HCT116 (cell line): ENCODE measurements at regions not wholly inside any gene's neighbourhood (a gene's known extent, or its start where the extent isn't known, plus 50 kb on each side); places are given as distances from the start of the nearest gene placed in this dataset.

Experiments used
- ATAC-seq: fragments of 200-7000 bp; cut with Tn5 transposase; 2 replicates; pipeline ENCODE4 v1.9.1; 2020; ENCODE audit warnings: mild to moderate bottlenecking, moderate library complexity
- BruUV-seq: library from RNA; stranded (reverse); fragments of 400-500 nt; replicated peaks from 2 replicates; lab custom pipeline; 2021; lab: Mats Ljungman, UMichigan
- CTCF ChIA-PET: fragments of 300-600 bp; sonication (Branson Sonifier 250); formaldehyde crosslinking; loops from one replicate; lab custom pipeline; 2021; ENCODE audit warnings: antibody characterized with exemption; lab: Charles Lee
- POLR2A ChIA-PET: fragments of 300-600, 350-600 bp; sonication (Branson Sonifier 250); formaldehyde crosslinking; loops from one replicate; lab custom pipeline; 2021; ENCODE audit warnings: antibody characterized with exemption; lab: Charles Lee
- RAD21 ChIA-PET, 2 experiments: fragments of 300-600 bp; sonication (Branson Sonifier 250); formaldehyde crosslinking; loops; one replicate each; lab custom pipeline; 2023; ENCODE audit warnings: low total read pairs in 2 of 2; ENCODE audit not compliant: uncharacterized antibody in 2 of 2, unreplicated experiment in 2 of 2, low non-redundant PET in 1 of 2; lab: Charles Lee
- DNase-seq: peaks from one replicate; pipeline ENCODE4 v3.0.0-alpha.2; 2010; ENCODE audit warnings: low read depth, low spot score
- H2AFZ ChIP-seq: fragments of 200-600 bp; shearing (Covaris generic), sonication (generic); 2 replicates; pipeline ENCODE4 v1.6.1; 2017; ENCODE audit warnings: low read depth, mixed run types, mixed read lengths, antibody characterized with exemption, low read length; ENCODE audit not compliant: poor library complexity, severe bottlenecking
- H3K27ac ChIP-seq: 2 replicates; pipeline ENCODE4 v1.5.1; 2012; ENCODE audit warnings: low read depth, low read length
- H3K27me3 ChIP-seq: fragments of 200-600 bp; sonication (generic); 2 replicates; pipeline ENCODE4 v1.6.1; 2016; ENCODE audit warnings: mixed run types, low read length, mixed read lengths; ENCODE audit not compliant: insufficient read depth
- H3K36me3 ChIP-seq, 2 experiments: fragments of 200-500 bp in 1 of 2; fragments of 200-600 bp in 1 of 2; sonication (Bioruptor generic) in 1 of 2; sonication (generic) in 1 of 2; 2 replicates each; pipeline versions ENCODE4 v1.5.1 to v1.6.1; 2014 to 2016; ENCODE audit warnings: low read length in 2 of 2, inconsistent platforms in 1 of 2, mixed read lengths in 1 of 2, mixed run types in 1 of 2; ENCODE audit not compliant: insufficient read depth in 2 of 2, control insufficient read depth in 1 of 2
- H3K4me1 ChIP-seq, 2 experiments: fragments of 200-600 bp in 1 of 2; sonication (generic) in 1 of 2; 2 replicates each; pipeline versions ENCODE4 v1.5.1 to v1.6.1; 2012 to 2017; ENCODE audit warnings: low read length in 2 of 2, inconsistent platforms in 1 of 2, mild to moderate bottlenecking in 1 of 2, mixed read lengths in 1 of 2, mixed run types in 1 of 2, moderate library complexity in 1 of 2; ENCODE audit not compliant: insufficient read depth in 2 of 2, control insufficient read depth in 1 of 2
- H3K4me2 ChIP-seq: fragments of 200-600 bp; sonication (generic); 2 replicates; pipeline ENCODE4 v1.6.1; 2017; ENCODE audit warnings: mixed run types, low read length, mixed read lengths
- H3K4me3 ChIP-seq, 2 experiments: fragments of 200-600 bp in 1 of 2; sonication (generic) in 1 of 2; replicated peaks in 1 of 2; 2 replicates each; pipeline ENCODE4 v1.5.1; 2011 to 2016; ENCODE audit warnings: low read length in 2 of 2, control low read depth in 1 of 2, low read depth in 1 of 2, mild to moderate bottlenecking in 1 of 2, mixed read lengths in 1 of 2, mixed run types in 1 of 2
- H3K79me2 ChIP-seq: fragments of 200-600 bp; sonication (generic); 2 replicates; pipeline ENCODE4 v1.6.1; 2017; ENCODE audit warnings: mild to moderate bottlenecking, mixed run types, low read length, moderate library complexity, mixed read lengths; ENCODE audit not compliant: insufficient read depth
- H3K9ac ChIP-seq: fragments of 200-600 bp; sonication (generic); 2 replicates; pipeline ENCODE4 v1.6.1; 2016; ENCODE audit warnings: low read length, mixed read lengths
- H3K9me2 ChIP-seq: fragments of 200-600 bp; sonication (generic), shearing (Covaris generic); 2 replicates; pipeline ENCODE4 v1.6.1; 2017; ENCODE audit warnings: mixed run types, mild to moderate bottlenecking, moderate library complexity; ENCODE audit not compliant: insufficient read depth
- H3K9me3 ChIP-seq, 2 experiments: fragments of 200-500 bp in 1 of 2; fragments of 200-600 bp in 1 of 2; sonication (Bioruptor generic) in 1 of 2; sonication (generic) in 1 of 2; 2 replicates each; pipeline ENCODE4 v1.6.1; 2014 to 2017; ENCODE audit warnings: low read length in 2 of 2, mixed read lengths in 2 of 2, inconsistent platforms in 1 of 2, low read depth in 1 of 2, mild to moderate bottlenecking in 1 of 2, mixed run types in 1 of 2, moderate library complexity in 1 of 2; ENCODE audit not compliant: control insufficient read depth in 1 of 2, insufficient read depth in 1 of 2
- H4K20me1 ChIP-seq: fragments of 200-600 bp; sonication (generic), shearing (Covaris generic); 2 replicates; pipeline ENCODE4 v1.6.1; 2017; ENCODE audit warnings: mixed run types, mild to moderate bottlenecking, moderate library complexity; ENCODE audit not compliant: insufficient read depth
- ATF3 ChIP-seq: IDR thresholded peaks from 2 replicates; pipeline ENCODE4 v1.6.1; 2012
- CBX3 ChIP-seq: IDR thresholded peaks from 2 replicates; pipeline ENCODE4 v1.6.1; 2012; ENCODE audit warnings: low read depth
- CEBPB ChIP-seq: IDR thresholded peaks from 2 replicates; pipeline ENCODE4 v1.6.1; 2012; ENCODE audit warnings: low read depth
- CTCF ChIP-seq, 3 experiments: fragments of 200-600 bp in 1 of 3; sonication (generic) in 1 of 3; IDR thresholded peaks in 2 of 3; conservative IDR thresholded peaks in 1 of 3; 2 replicates each; pipeline ENCODE4 v1.5.1; 2012 to 2017; ENCODE audit warnings: low read depth in 2 of 3, low read length in 2 of 3, antibody characterized with exemption in 1 of 3, borderline replicate concordance in 1 of 3, control low read depth in 1 of 3, mild to moderate bottlenecking in 1 of 3, mixed read lengths in 1 of 3, mixed run types in 1 of 3, moderate library complexity in 1 of 3; ENCODE audit not compliant: insufficient read depth in 1 of 3
- ELF1 ChIP-seq: IDR thresholded peaks from 2 replicates; pipeline ENCODE4 v1.6.1; 2012; ENCODE audit warnings: low read depth, borderline replicate concordance
- EZH2 ChIP-seq: fragments of 200-600 bp; sonication (generic); IDR thresholded peaks from 2 replicates; pipeline ENCODE4 v1.6.1; 2017; ENCODE audit warnings: antibody characterized with exemption, mixed run types
- POLR2AphosphoS5 ChIP-seq: IDR thresholded peaks from 2 replicates; pipeline ENCODE4 v1.6.1; 2011; ENCODE audit warnings: mild to moderate bottlenecking, low read depth, low read length, moderate library complexity
- REST ChIP-seq: IDR thresholded peaks from 2 replicates; pipeline ENCODE4 v1.6.1; 2012; ENCODE audit warnings: low read depth
- SRF ChIP-seq: IDR thresholded peaks from 2 replicates; pipeline ENCODE4 v1.6.1; 2012; ENCODE audit warnings: low read depth
- TCF7L2 ChIP-seq: IDR thresholded peaks from 2 replicates; pipeline ENCODE4 v1.7.0; 2011; ENCODE audit warnings: borderline replicate concordance, inconsistent platforms; ENCODE audit not compliant: insufficient read depth, insufficient read length; ENCODE audit errors: extremely low read depth
- ZNF274 ChIP-seq: fragments of 200-500 bp; sonication (Bioruptor generic); IDR thresholded peaks from 2 replicates; pipeline ENCODE4 v1.6.1; 2014; ENCODE audit warnings: mild to moderate bottlenecking, low read depth, low read length, inconsistent platforms
- intact Hi-C: fragments of 100-400 bp; cut with micrococcal nuclease; formaldehyde crosslinking; loops from 2 replicates; pipeline ENCODE4 v1.10.0; 2022

- no peaks in the 10 kb centered on the region for H3K9me3 ChIP-seq
- H3K4me1 ChIP-seq: peaks cover 2 to 9% of the 10 kb centered on the region in 2 experiments; a peak in 3 of 4 replicates
- CTCF ChIA-PET: no interaction called here
Observed at GRCh38 chr3:186453531-186453930, 90.6 kb downstream of the CRYGS start.

GRCh38 chr3:186452517-186452916 lies 90.5 kb upstream of the DGKG start:
- intact Hi-C loops: no loop called here
- no peak overlapping the region for H2AFZ ChIP-seq

More at GRCh38 chr3:186453531-186453930, 90.6 kb downstream of the CRYGS start:
- Histone ChIP-seq H2AFZ (no peak overlapping the region), H3K4me2 (no peak overlapping the region), H3K36me3 (no peaks in the 10 kb centered on the region), H3K9me2 (no peaks in the 10 kb centered on the region)
- POLR2A ChIA-PET: no interaction called here
- BruUV-seq: no TSS peak
- TF ChIP-seq TCF7L2 (no peak), EZH2 (no peak), ZNF274 (no peak)
- TF ChIP-seq, all 23 proteins: peak for 0
- no peak overlapping the region for H3K4me3 ChIP-seq
- no peak overlapping the region for H3K9ac ChIP-seq
- ATAC-seq (no peak), DNase-seq (no peak)
- RAD21 ChIA-PET: no interaction called here
- H4K20me1 ChIP-seq: no peaks in the 10 kb centered on the region
- H3K27me3 ChIP-seq: peaks cover 19% of the 10 kb centered on the region; the same call in 1 of the 2 replicates
- H3K27ac ChIP-seq: no peak overlapping the region
- intact Hi-C loops: no loop called here
- H3K79me2 ChIP-seq: no peaks in the 10 kb centered on the region

More at GRCh38 chr3:186452517-186452916, 90.5 kb upstream of the DGKG start:
- ChIA-PET POLR2A (no interaction called here), RAD21 (no interaction called here)
- Histone ChIP-seq H3K4me2 (peak overlapping the region; percentile 21; the same call in 1 of the 2 replicates), H3K4me1 (peaks cover 2 to 9% of the 10 kb centered on the region in 2 experiments; a peak in 3 of 4 replicates)
- no peak for TF ChIP-seq ATF3
- no peak for TF ChIP-seq CBX3
- no peak for TF ChIP-seq POLR2AphosphoS5
- no peak for TF ChIP-seq CTCF (IDR thresholded peaks at IDR 0.05 in 2 of 3, conservative IDR thresholded peaks at IDR 0.05 in 1 of 3; ENCODE audit: borderline replicate concordance in 1 of 3, insufficient read depth in 1 of 3, low read depth in 2 of 3, low read length in 2 of 3)
- no peak for TF ChIP-seq SRF
- TF ChIP-seq CEBPB: no peak
- TF ChIP-seq ELF1: no peak
- TF ChIP-seq REST: no peak
- no peak for TF ChIP-seq EZH2
- no peak for TF ChIP-seq TCF7L2
- TF ChIP-seq, all 23 proteins: peak for 0
- Histone ChIP-seq H3K27me3 (peaks cover 11% of the 10 kb centered on the region; the same call in 1 of the 2 replicates), H3K9me2 (no peaks in the 10 kb centered on the region), H3K27ac (no peak overlapping the region), H3K9me3 (no peaks in the 10 kb centered on the region), H3K79me2 (no peaks in the 10 kb centered on the region), H4K20me1 (no peaks in the 10 kb centered on the region), H3K9ac (no peak overlapping the region), H3K4me3 (no peak overlapping the region), H3K36me3 (no peaks in the 10 kb centered on the region)
- ATAC-seq: peak; percentile 87
- CTCF ChIA-PET: no interaction called here
- DNase-seq: peak; percentile 21
- no TSS peak for BruUV-seq
